HG03469 (cell line): ENCODE measurements at regions not wholly inside any gene's neighbourhood (a gene's known extent, or its start where the extent isn't known, plus 50 kb on each side); places are given as distances from the start of the nearest gene placed in this dataset.
A peak's percentile ranks its signal among the peaks of the same experiment; 100 is the strongest.
"Not testable (repeated sequence)": the region's sequence is repeated elsewhere in the genome, so short reads cannot be mapped to it uniquely, and the experiment has no call there.

ENCODE experiments used
- ATAC-seq: cut with Tn5 transposase; IDR thresholded peaks from one replicate; pipeline ENCODE4 v1.9.1; 2021; ENCODE audit warnings: mild to moderate bottlenecking, moderate library complexity, moderate number of reproducible peaks; ENCODE audit not compliant: unreplicated experiment

DNA sequence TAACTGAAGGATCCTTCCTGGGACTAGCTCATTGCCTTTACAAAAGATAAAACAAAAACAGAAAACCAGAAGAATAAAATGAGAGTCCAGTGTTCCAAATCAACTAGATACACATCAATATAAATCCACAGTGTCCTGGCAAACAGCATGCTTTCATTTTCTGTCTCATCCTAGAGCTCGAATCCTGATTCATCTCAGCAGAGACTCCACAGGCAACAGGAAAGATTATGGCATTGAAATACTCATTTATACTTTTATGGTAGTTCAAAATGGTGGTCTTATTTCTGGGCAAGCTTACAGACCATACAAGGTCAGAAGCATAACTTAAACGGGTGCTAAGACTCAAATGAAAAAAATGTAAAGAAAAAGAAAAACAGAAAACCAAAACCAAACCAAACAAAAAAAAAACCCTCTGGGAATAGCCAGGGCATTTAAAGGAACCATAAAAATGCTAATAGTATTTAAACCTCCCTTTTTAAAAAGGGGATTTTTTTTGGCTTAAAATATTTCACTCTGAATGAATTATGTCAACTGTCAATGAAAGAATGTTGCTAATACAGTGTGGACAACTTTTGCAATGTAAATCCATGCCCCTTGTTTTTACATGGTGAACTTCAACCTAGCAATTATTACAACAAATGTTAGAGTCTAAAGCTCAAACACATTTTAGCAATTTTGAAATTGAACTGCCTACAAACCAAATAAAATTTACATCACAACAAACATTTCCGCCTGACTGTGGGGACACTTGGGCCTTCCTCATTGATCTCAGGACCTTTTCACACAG, 57.9 kb downstream of the GPR101 start:
- ATAC-seq = no peak

DNA sequence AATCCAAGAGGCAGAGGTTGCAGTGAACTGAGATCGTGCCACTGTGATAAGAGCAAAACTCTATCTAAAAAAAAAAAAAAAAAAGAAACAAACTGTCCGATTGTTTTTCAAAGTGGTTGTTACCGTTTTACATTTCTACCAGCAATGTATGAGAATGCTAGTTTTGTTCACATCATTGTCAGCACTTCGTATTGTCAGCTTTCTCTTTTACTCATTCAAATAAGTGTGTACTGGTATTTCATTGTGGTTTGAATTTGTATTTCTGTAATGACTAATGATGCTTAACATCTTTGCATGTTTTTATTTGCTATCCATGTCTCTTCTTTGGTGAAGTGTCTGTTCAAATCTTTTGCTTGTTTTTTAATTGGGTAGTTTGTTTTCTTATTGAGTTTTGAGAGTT, 65.8 kb downstream of the GPR101 start:
- ATAC-seq = no peak

DNA sequence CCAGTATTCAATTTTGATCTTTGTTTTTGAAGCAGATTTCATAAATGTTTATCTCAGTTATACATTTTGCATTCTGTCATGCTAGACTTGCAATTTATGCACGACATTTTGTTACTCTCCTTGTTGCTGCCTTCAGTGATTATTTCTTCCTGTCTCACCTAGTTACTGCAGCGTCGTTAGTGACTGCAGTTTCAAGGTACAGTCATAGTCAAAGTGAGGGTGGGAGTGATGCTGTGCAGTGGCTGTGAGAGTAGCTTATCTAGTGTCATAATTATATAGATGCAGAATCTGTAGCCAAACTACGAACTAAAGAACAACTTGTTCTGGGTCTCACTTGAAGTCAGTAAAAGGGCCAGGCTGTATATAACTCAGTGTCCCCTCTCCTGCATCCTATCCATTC, 69.8 kb downstream of the GPR101 start:
- ATAC-seq = no peak

DNA sequence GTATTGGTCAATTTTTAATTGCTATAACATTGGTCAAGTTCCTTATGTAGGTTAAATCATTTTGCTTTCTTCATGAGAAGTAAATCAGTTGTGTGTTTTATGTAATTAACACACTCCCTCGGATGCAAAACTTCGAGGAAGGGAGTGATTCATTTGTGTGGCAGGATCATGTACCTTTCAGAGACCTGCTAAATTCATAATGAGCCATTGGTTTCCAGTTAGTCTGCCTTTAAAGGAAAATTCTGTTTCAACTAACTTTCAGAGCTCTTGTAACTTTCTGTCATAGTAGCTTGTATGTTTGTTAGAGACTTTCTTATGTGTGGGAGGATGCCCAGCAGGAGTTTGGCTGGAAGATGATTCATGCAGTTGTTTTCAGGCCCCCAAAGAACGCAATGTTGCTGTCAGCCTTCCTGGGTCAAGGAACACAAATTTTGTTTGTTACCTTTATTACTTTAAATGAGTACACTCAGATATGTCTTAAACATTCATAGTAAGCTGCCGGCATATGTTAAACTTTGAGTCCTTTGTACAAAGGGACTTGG, 72.1 kb downstream of the GPR101 start:
- no peak for ATAC-seq

DNA sequence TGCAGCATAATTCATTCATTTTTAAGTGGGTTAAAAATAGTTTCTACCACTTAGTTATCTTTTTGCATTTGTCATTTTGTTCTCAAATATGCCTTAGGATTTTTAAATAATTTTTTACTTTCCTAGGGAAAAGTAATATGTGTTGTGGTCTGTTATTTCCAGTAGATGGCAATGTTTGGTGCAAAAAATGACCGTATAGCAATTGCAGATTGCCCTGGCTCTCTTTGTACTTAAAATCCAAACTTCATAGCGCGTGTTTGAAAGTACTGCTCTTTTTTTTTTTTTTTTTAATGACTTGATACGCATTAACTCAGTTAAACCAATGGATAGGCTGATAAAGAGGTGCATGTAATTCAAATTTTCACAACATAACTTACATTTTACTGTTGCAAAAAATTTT, 74.4 kb upstream of the RBMX start:
- no peak for ATAC-seq

DNA sequence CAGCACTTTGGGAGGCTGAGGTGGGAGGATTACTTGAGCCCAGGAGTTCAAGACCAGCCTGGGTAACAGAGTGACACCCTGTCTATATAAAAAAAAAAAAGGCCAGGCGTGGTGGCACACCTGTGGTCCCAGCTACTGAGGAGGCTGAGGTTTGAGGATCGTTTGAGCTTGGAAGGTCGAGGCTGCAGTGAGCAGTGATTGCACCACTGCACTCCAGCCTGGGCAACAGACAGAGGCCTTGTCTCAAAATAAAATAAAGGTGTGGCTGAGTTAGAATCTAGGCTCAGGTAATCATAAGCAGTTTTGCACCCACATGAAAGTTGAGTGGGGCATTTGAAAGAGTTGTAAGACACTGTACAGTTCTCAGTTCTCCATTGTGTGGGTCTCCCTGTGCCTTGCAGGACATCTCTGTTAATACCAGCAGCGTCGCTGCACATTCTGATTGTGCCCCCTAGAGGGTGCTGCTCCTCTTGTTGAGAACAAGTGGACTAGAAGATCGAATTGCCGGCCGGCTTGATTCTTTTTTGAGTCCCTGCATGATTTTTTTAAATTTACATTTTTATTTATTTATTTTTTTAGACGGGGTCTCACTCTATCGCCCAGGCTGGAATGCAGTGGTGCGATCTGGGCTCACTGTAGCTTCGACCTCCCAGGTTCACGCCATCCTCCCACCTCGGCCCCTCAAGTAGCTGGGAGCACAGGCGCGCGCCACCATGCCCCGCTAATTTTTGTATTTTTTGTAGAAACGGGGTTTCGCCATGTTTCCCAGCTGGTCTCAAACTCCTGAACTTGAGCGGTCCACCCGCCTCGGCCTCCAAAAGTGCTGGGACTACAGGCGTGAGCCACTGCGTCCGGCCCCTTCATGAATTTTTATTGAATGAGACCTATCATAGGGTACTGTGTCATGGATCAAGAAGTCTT, 73.6 kb upstream of the RBMX start:
- peak; percentile 95 for ATAC-seq

DNA sequence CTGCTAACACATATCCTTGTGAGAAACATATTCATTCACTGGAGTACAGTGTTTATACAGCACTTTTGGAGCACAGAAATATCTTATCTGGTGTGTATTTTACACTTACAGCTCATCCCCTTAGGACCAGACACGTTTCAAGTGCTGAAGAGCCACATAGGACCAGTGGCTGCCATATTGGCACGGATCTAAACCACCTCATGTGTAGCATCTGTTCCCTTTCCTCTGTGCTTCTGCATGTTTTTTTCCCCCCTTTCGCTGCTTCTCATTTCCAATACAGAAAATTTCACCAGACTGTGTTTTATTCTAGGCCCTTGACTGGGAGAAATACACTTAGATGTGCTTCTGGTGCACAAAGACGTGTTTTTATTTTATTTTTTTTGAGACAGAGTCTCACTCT, 69.7 kb upstream of the RBMX start:
- no peak for ATAC-seq

DNA sequence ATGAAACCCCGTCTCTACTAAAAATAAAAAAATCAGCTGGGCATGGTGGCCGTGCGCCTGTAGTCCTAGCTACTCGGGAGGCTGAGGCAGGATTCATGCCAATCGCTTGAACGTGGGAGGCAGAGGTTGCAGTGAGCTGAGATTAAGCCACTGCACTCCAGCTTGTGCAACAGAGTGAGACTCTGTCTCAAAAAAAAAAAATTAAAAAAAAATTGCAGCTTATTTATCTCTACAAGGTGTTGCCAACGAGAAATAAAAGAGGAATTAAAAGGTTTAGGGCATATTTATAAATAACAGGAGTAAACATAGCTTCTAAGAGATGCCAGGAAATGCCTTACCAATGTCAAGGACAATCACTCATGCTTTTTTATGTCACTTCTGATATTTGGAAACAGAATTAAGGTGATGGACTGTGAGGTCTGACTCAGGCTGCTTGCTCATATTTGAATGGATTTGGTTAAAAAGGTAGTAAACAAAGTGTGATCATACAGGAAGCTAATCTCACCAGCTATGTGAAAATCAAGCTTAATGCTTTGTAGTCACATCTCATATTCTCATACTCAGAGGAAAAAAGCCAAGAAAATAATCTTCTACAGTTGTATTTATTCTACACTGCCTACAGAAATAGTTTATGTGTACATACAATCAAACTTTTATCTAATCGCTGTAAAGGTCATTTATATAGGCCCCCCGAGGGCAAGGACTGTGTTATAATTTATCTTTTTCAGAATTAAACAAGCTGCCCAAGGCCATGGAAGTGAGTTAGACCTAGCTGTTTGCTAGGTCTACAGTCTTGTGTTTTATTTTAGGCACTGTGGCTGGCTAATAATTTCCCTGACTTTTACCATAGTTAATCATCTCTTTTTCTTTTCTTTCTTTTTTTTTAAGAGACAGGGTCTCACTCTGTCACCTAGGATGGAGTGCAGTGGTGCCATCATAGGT, 61.1 kb upstream of the RBMX start:
- no peak for ATAC-seq

DNA sequence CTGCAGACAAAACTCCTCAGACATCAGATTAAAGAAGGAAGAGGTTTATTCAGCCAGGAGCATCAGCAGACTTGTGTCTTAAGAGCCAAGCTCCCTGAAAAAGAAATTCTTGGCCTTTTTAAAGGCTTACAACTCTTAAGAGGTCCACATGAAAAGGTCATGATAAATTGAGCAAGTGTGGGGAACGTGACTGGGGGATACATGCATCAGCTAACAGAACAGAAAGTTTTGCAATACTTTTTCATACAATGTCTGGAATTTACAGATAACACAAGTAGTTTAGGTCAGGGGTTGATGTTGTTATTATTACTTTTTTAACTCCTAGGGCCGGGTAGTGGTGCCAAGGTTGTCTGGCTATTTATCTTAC, 55.6 kb upstream of the RBMX start:
- no peak for ATAC-seq

DNA sequence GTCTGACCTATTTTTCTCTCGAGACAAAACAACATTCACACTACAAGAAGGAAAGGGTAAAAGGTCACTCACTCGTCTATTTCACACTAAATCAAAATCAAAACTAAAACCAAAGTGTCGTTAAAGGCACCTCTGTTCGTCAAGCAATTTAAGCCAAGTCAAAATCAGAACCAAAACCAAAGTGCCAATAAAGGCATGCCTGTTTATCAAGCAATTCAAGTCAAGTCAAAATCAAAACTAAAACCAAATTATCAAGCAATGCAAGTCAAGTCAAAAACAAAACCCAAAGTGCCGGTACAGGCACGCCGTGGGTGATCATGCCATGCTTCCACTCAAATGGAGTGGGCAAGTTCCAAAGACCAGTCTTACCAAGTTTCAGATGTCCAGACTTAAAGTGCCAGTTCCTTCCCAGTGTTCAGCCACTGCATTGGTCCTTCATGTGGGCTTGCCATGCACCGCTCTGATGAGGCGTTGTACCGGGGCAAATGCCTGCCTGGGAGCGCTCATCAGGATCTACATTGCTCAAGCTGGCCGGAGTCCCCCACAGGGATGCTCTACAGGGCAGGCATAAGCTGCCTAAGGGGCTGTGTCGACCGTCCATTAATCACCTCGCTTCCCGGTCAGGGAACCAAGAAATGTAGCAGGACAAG, 55.1 kb upstream of the RBMX start:
- ATAC-seq = not testable (repeated sequence)

DNA sequence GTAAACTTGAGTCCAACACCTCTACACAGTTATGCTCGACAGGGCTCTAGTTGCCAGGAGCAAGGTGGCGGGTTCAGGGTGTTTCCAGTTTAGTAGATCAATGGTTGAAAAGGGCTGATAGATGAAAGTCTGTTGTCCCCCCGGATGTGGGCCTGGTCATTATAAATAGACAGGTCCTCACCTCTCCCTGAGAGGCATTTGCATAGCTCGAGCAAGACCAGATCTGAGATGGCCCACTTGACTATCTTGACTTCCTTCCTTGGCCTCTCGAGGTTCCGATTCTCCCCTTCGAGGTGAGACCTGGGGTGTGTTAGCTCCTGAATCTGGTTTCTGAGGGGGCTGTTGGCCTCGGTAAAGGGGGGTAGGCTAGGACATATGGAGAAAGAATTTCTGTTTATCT, 54.1 kb upstream of the RBMX start:
- not testable (repeated sequence) for ATAC-seq

DNA sequence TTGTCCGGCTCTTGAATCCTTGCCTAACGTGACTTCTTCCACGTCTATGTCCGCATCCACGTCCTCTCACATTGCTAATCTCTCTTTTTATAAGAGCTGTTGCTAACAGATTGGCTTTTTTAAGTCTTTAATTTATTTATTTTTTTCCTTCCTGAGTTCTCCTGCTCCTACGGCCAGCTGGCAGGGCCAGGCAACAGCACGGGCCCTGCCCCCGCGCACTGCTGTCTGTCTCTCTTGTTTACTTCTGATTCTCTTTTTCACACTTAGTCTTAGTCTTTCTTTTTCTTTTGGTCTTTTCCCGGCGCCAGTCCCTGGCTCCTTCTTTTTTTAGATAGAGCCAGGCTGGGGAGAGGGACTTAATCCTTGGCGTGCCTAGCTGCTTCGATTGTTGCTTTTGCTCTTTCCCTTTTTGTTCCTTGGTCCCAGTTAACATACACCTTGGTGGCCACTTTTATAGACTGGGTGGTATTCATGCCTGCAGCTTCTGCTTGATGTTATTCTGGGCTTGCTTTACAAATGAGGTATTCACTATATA, 53.2 kb upstream of the RBMX start:
- no peak for ATAC-seq

DNA sequence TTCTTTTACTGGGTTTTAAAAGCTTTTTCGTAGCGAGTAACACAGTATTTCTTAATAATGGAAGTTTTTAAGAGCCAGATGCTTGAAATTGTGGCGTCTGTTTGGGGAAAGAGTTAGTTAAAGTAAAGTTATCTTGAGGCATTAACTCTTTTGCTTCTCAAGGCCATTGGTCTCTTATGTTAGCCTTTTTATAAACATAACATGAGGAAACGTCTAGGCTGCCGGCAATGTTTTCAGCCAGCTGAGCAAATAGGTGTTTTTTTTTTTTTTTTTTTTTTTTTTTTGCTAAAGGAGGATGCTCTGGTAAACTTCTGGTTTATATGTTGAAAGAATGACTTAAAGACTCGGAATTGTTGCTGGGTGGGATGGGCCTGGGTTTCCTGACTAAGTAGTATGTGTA, 51.1 kb upstream of the RBMX start:
- no peak for ATAC-seq
